HepG2 (cell line): ENCODE measurements at regions not wholly inside any gene's neighbourhood (a gene's known extent, or its start where the extent isn't known, plus 50 kb on each side); places are given as distances from the start of the nearest gene placed in this dataset.

ENCODE experiments used
- ATAC-seq: fragments of 200-7000 bp; cut with Tn5 transposase; 3 replicates; pipeline ENCODE4 v1.9.1; 2020; ENCODE audit warnings: mild to moderate bottlenecking, moderate library complexity
- BruUV-seq: library from RNA; stranded (reverse); fragments of 400-500 nt; replicated peaks from 2 replicates; lab custom pipeline; 2021; lab: Mats Ljungman, UMichigan
- CTCF ChIA-PET: fragments of 300-600 bp; formaldehyde crosslinking; extraction: SDS; loops from one replicate; lab custom pipeline; 2021; ENCODE audit warnings: low total read pairs, inconsistent platforms, low intra/inter-chr PET ratio; lab: Yijun Ruan, JAX
- POLR2A ChIA-PET: fragments of 350-600 bp; sonication (Branson Sonifier 250); formaldehyde crosslinking; loops from one replicate; lab custom pipeline; 2020; ENCODE audit warnings: antibody characterized with exemption, inconsistent platforms; lab: Yijun Ruan, JAX
- DNase-seq: peaks from one replicate; pipeline ENCODE4 v3.0.0-alpha.2; 2015; ENCODE audit warnings: low spot score
- FAIRE-seq: peaks from 3 replicates; lab custom pipeline; 2011; peaks lifted over from hg19 to GRCh38; lab: Jason Lieb, UNC
- H2AFZ ChIP-seq: one replicate; pipeline ENCODE4 v1.6.1; 2011; ENCODE audit warnings: low read length, inconsistent platforms
- H3K27ac ChIP-seq: fragments of 300-600 bp; 3 replicates; pipeline ENCODE4 v1.8.0; 2011; ENCODE audit warnings: mixed run types, mild to moderate bottlenecking, mixed read lengths, low read length, inconsistent platforms; ENCODE audit not compliant: insufficient read depth; ENCODE audit errors: extremely low read length
- H3K27me3 ChIP-seq, 2 experiments: fragments of 200-600 bp in 1 of 2; 2 replicates in 1 of 2; 3 replicates in 1 of 2; pipeline versions ENCODE4 v1.6.0 to v1.8.0; 2011; ENCODE audit warnings: low read length in 2 of 2, mild to moderate bottlenecking in 2 of 2, moderate library complexity in 2 of 2, inconsistent platforms in 1 of 2; ENCODE audit not compliant: insufficient read depth in 2 of 2, control insufficient read depth in 1 of 2
- H3K36me3 ChIP-seq, 2 experiments: fragments of 200-600 bp in 1 of 2; replicated peaks in 1 of 2; 2 replicates in 1 of 2; 3 replicates in 1 of 2; pipeline versions ENCODE4 v1.5.1 to v1.8.0; 2011; ENCODE audit warnings: low read length in 2 of 2, inconsistent platforms in 1 of 2; ENCODE audit not compliant: insufficient read depth in 2 of 2, control insufficient read depth in 1 of 2
- H3K4me1 ChIP-seq: 2 replicates; pipeline ENCODE4 v1.5.1; 2012; ENCODE audit warnings: low read length, inconsistent platforms; ENCODE audit not compliant: insufficient read depth
- H3K4me2 ChIP-seq: 2 replicates; pipeline ENCODE4 v1.6.0; 2011; ENCODE audit warnings: low read depth, low read length, inconsistent platforms
- H3K4me3 ChIP-seq, 3 experiments: fragments of 200-600 bp in 1 of 3; sonication (generic), shearing (Covaris generic) in 1 of 3; replicated peaks in 1 of 3; 2 replicates each; pipeline ENCODE4 v1.5.1; 2011 to 2016; ENCODE audit warnings: low read length in 3 of 3, inconsistent platforms in 2 of 3, low read depth in 2 of 3, mild to moderate bottlenecking in 2 of 3, control low read depth in 1 of 3, mixed read lengths in 1 of 3; ENCODE audit not compliant: insufficient read depth in 1 of 3
- H3K79me2 ChIP-seq: one replicate; pipeline ENCODE4 v1.6.1; 2011; ENCODE audit warnings: low read length, inconsistent platforms; ENCODE audit not compliant: insufficient read depth
- H3K9ac ChIP-seq: 2 replicates; pipeline ENCODE4 v1.6.0; 2011; ENCODE audit warnings: mild to moderate bottlenecking, low read depth, low read length, inconsistent platforms; ENCODE audit not compliant: insufficient read depth
- H3K9me3 ChIP-seq: 2 replicates; pipeline ENCODE4 v1.5.1; 2012; ENCODE audit warnings: mild to moderate bottlenecking, low read length
- H4K20me1 ChIP-seq: 2 replicates; pipeline ENCODE4 v1.6.0; 2011; ENCODE audit warnings: inconsistent platforms, mild to moderate bottlenecking, low read length, moderate library complexity; ENCODE audit not compliant: insufficient read depth
- CHD4 ChIP-seq: fragments of 200-600 bp; sonication (generic); IDR thresholded peaks from 2 replicates; pipeline ENCODE4 v1.7.0; 2017; ENCODE audit warnings: mild to moderate bottlenecking, low read length, borderline replicate concordance
- CREB1 ChIP-seq, 2 experiments: fragments of 450-650 bp in 1 of 2; IDR thresholded peaks; 2 replicates each; pipeline ENCODE4 v1.6.1; 2016 to 2017; ENCODE audit warnings: control low read depth in 1 of 2, mild to moderate bottlenecking in 1 of 2, missing compliant biosample characterization in 1 of 2, missing genetic modification characterization in 1 of 2
- GTF3A ChIP-seq: sonication (generic); formaldehyde crosslinking; conservative IDR thresholded peaks from 2 replicates; pipeline ENCODE4 v1.4.0; 2020; ENCODE audit warnings: mild to moderate bottlenecking, missing genetic modification reagents
- HIVEP1 ChIP-seq: sonication (generic); formaldehyde crosslinking; IDR thresholded peaks from 2 replicates; pipeline ENCODE4 v1.4.0; 2020; ENCODE audit warnings: mild to moderate bottlenecking, missing genetic modification reagents
- STAG1 ChIP-seq: sonication (generic); formaldehyde crosslinking; IDR thresholded peaks from 2 replicates; pipeline ENCODE4 v1.4.0; 2020; ENCODE audit warnings: missing genetic modification reagents
- ZFP90 ChIP-seq: sonication (generic); formaldehyde crosslinking; IDR thresholded peaks from 2 replicates; pipeline ENCODE4 v1.8.0; 2022; ENCODE audit warnings: missing genetic modification reagents, mild to moderate bottlenecking, inconsistent platforms, borderline replicate concordance
- ZKSCAN1 ChIP-seq: fragments of 150-350 bp; IDR thresholded peaks from 2 replicates; pipeline ENCODE4 v1.6.1; 2014; ENCODE audit warnings: low read length
- ZNF282 ChIP-seq: fragments of 450-650 bp; IDR thresholded peaks from 2 replicates; pipeline ENCODE4 v1.6.1; 2018; ENCODE audit not compliant: partially characterized antibody
- ZNF749 ChIP-seq: sonication (generic); formaldehyde crosslinking; IDR thresholded peaks from 2 replicates; pipeline ENCODE4 v1.8.0; 2022; ENCODE audit warnings: mild to moderate bottlenecking, missing genetic modification reagents, moderate library complexity, borderline replicate concordance
- WGBS: methylation state at CpG from one replicate; pipeline ENCODE4 v1.1.6; 2017; ENCODE audit warnings: low lambda C conversion rate; 5-methylcytosine and 5-hydroxymethylcytosine counted together
- in situ Hi-C: cut with HindIII; loops from 2 replicates; pipeline ENCODE4 v1.10.0; 2017; ENCODE audit warnings: low pct_unique_long_range_greater_than_20kb; ENCODE audit not compliant: extremely low pct_ligation_motif_present
- intact Hi-C: fragments of 100-400 bp; cut with micrococcal nuclease; formaldehyde crosslinking; loops from one replicate; pipeline ENCODE4 v1.10.0; 2022; ENCODE audit not compliant: unreplicated experiment
- TF ChIP-seq, protein P1 (sequence below): sonication (generic); formaldehyde crosslinking; conservative IDR thresholded peaks from 2 replicates; pipeline ENCODE4 v1.8.0; 2022; ENCODE audit warnings: mild to moderate bottlenecking, moderate library complexity, missing genetic modification reagents

DNA sequence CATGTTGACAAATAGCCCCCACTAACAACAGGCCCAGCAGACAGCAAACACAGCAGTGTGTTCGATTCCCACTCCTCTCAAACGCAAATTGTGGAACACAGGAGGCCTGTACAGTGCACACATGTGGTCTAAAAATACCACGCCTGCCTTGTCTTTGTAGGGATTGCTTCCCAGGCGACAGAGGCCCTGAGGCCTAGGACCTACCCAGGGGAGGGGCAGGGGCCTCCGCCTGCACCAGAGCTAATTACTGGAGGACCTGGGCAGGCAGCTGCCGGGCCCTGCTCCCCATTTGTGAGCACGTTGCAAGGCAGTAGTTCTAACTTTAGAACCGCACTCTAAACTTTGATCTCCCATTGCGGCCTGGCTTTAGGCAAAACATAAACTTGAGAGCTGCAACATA is 316.0 kb downstream of the TXNL1 start (continued):
- TF ChIP-seq STAG1 (CRISPR knock-in tag) = no peak
- TF ChIP-seq, protein P1, sequence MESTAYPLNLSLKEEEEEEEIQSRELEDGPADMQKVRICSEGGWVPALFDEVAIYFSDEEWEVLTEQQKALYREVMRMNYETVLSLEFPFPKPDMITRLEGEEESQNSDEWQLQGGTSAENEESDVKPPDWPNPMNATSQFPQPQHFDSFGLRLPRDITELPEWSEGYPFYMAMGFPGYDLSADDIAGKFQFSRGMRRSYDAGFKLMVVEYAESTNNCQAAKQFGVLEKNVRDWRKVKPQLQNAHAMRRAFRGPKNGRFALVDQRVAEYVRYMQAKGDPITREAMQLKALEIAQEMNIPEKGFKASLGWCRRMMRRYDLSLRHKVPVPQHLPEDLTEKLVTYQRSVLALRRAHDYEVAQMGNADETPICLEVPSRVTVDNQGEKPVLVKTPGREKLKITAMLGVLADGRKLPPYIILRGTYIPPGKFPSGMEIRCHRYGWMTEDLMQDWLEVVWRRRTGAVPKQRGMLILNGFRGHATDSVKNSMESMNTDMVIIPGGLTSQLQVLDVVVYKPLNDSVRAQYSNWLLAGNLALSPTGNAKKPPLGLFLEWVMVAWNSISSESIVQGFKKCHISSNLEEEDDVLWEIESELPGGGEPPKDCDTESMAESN (CRISPR knock-in tag) = no peak

DNA sequence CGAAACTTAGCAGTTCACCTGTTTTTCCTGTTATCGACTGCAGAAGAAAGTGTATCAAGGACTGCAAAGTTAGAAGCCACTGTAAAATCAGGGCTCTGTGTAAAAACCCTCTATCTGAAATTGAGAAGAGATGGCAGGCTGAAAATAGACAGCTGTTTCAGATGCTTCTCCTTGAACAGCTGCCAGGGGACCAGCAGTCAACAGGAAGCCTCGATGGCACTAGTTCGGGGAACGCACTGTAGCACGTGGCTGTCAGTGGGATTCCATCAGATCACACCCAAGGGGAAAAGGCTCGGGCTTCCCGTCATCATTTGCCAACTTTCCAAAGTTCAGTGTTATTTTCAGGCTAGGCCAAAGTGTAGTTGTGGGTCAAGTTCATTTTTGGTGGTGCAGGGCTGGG is 316.9 kb downstream of the TXNL1 start:
- Histone ChIP-seq H3K4me3 (no peak overlapping the region), H3K79me2 (no peaks in the 10 kb centered on the region), H3K4me1 (no peaks in the 10 kb centered on the region), H3K36me3 (no peaks in the 10 kb centered on the region), H3K9ac (no peak overlapping the region), H2AFZ (no peak overlapping the region), H4K20me1 (no peaks in the 10 kb centered on the region), H3K9me3 (no peaks in the 10 kb centered on the region), H3K4me2 (no peak overlapping the region), H3K27ac (no peak overlapping the region), H3K27me3 (no peaks in the 10 kb centered on the region)
- 3% methylated on average over 2 of the region's 8 CpGs for WGBS
- FAIRE-seq (no peak), DNase-seq (no peak), ATAC-seq (no peak)
- TF ChIP-seq GTF3A (no peak), CHD4 (no peak), CREB1 (IDR thresholded peaks at IDR 0.05) (no peak), CREB1 (CRISPR knock-in tag; IDR thresholded peaks at IDR 0.05) (no peak)
- CTCF ChIA-PET = no interaction called here
- POLR2A ChIA-PET = no interaction called here
- intact Hi-C loops (no loop called here), in situ Hi-C loops (no loop called here)
- no TSS peak for BruUV-seq

DNA sequence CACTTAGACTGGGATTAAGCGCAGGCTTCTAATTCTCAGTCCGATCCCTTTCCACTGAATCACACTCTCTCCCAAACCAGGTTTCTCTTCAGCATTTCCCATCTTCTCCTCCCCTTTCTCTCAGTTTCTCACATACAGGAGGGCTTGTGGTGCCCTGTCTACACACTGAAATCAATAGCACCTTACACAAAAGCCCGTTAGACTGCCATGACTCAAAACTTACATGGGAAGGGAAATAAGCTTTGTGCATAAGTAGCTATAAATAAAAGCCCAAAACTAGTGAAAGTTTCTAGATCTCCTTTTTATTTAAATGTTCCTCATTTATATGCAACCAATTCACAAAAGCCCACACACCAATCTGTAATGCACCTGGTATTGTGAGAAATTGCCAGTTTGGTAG is 318.4 kb downstream of the TXNL1 start:
- in situ Hi-C loops (no loop called here), intact Hi-C loops (no loop called here)
- ChIA-PET CTCF (no interaction called here), POLR2A (no interaction called here)
- no TSS peak for BruUV-seq
- Histone ChIP-seq H3K27me3 (no peaks in the 10 kb centered on the region), H4K20me1 (no peaks in the 10 kb centered on the region), H3K36me3 (no peaks in the 10 kb centered on the region), H3K4me2 (no peak overlapping the region), H3K9ac (no peak overlapping the region), H2AFZ (no peak overlapping the region), H3K79me2 (no peaks in the 10 kb centered on the region), H3K27ac (no peak overlapping the region), H3K4me3 (no peak overlapping the region), H3K4me1 (no peaks in the 10 kb centered on the region), H3K9me3 (no peaks in the 10 kb centered on the region)
- TF ChIP-seq ZKSCAN1 (no peak), ZNF749 (no peak), ZNF282 (no peak), HIVEP1 (CRISPR knock-in tag) (no peak), ZFP90 (CRISPR knock-in tag) (no peak)
- no peak for DNase-seq
- no peak for ATAC-seq
- FAIRE-seq = no peak
- WGBS = 45% methylated on average over 3 of the region's 3 CpGs
